Neural crest cell (in vitro differentiated cells): ENCODE measurements at regions not wholly inside any gene's neighbourhood (a gene's known extent, or its start where the extent isn't known, plus 50 kb on each side); places are given as distances from the start of the nearest gene placed in this dataset.

Source experiments
- DNase-seq: peaks from one replicate; pipeline ENCODE4 v3.0.0; 2021; ENCODE audit warnings: low read depth, mixed read lengths, low spot score
- H3K27ac Mint-ChIP-seq: one replicate; pipeline ENCODE4 v1.8.0; 2021; ENCODE audit warnings: mild to moderate bottlenecking, mixed read lengths; ENCODE audit not compliant: unreplicated experiment
- H3K27me3 Mint-ChIP-seq: 2 replicates; pipeline ENCODE4 v1.8.0; 2021; ENCODE audit warnings: low read depth, mild to moderate bottlenecking, mixed read lengths
- H3K36me3 Mint-ChIP-seq: 2 replicates; pipeline ENCODE4 v1.8.0; 2021; ENCODE audit warnings: low read depth, mild to moderate bottlenecking, mixed read lengths
- H3K4me1 Mint-ChIP-seq: 2 replicates; pipeline ENCODE4 v1.8.0; 2021; ENCODE audit warnings: mixed read lengths
- H3K4me3 Mint-ChIP-seq: one replicate; pipeline ENCODE4 v1.8.0; 2021; ENCODE audit warnings: mild to moderate bottlenecking, mixed read lengths
- H3K9me3 Mint-ChIP-seq: 2 replicates; pipeline ENCODE4 v1.8.0; 2021; ENCODE audit warnings: mixed read lengths
- TF ChIP-seq, protein P1 (sequence below): fragments of 200-600 bp; sonication (generic); conservative IDR thresholded peaks from 2 replicates; pipeline ENCODE4 v1.5.0; 2021; ENCODE audit warnings: antibody characterized with exemption, mild to moderate bottlenecking

GRCh38 chr14:101350691-101351090, 210.6 kb upstream of the DIO3 start:
- Mint-ChIP-seq H3K27ac (no peak overlapping the region), H3K27me3 (peaks cover 3% of the 10 kb centered on the region), H3K4me1 (no peaks in the 10 kb centered on the region), H3K4me3 (no peak overlapping the region), H3K36me3 (no peaks in the 10 kb centered on the region), H3K9me3 (peaks cover 7% of the 10 kb centered on the region)
- DNase-seq: no peak
- TF ChIP-seq, protein P1, sequence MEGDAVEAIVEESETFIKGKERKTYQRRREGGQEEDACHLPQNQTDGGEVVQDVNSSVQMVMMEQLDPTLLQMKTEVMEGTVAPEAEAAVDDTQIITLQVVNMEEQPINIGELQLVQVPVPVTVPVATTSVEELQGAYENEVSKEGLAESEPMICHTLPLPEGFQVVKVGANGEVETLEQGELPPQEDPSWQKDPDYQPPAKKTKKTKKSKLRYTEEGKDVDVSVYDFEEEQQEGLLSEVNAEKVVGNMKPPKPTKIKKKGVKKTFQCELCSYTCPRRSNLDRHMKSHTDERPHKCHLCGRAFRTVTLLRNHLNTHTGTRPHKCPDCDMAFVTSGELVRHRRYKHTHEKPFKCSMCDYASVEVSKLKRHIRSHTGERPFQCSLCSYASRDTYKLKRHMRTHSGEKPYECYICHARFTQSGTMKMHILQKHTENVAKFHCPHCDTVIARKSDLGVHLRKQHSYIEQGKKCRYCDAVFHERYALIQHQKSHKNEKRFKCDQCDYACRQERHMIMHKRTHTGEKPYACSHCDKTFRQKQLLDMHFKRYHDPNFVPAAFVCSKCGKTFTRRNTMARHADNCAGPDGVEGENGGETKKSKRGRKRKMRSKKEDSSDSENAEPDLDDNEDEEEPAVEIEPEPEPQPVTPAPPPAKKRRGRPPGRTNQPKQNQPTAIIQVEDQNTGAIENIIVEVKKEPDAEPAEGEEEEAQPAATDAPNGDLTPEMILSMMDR: no peak

DNA sequence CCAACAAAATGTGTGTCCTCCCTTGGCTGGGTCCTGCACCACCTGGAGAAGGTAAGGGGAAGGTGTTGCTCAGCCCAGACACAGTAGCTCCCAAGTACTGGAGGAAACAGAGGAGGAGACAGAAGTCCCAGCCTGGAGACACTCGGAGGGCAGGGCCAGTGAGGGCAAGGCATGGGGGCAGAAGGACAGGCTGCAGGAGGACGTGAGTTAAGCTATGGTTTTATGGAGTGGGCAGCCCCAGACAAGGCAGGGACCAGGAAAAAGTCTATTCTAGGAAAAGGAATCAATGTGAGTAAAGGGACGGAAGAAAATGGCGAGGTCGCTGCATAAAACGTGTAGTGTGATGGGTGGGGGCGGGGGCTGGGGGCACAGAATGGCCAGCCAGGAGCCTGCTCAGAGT, 210.1 kb upstream of the DIO3 start:
- H3K27me3 Mint-ChIP-seq: peaks cover 3% of the 10 kb centered on the region
- H3K27ac Mint-ChIP-seq: no peak overlapping the region
- H3K9me3 Mint-ChIP-seq: peaks cover 7% of the 10 kb centered on the region
- no peak overlapping the region for H3K4me3 Mint-ChIP-seq
- H3K4me1 Mint-ChIP-seq: no peaks in the 10 kb centered on the region
- no peaks in the 10 kb centered on the region for H3K36me3 Mint-ChIP-seq
- no peak for DNase-seq
- TF ChIP-seq, protein P1: no peak

GRCh38 chr14:101351769-101352168, 209.5 kb upstream of the DIO3 start:
- Mint-ChIP-seq H3K27me3 (peaks cover 3% of the 10 kb centered on the region), H3K9me3 (peaks cover 7% of the 10 kb centered on the region), H3K27ac (no peak overlapping the region), H3K4me3 (no peak overlapping the region), H3K4me1 (no peaks in the 10 kb centered on the region), H3K36me3 (no peaks in the 10 kb centered on the region)
- TF ChIP-seq, protein P1: no peak
- DNase-seq: no peak

- Mint-ChIP-seq H3K9me3 (peaks cover 7% of the 10 kb centered on the region), H3K27me3 (peaks cover 3% of the 10 kb centered on the region), H3K4me1 (no peaks in the 10 kb centered on the region), H3K36me3 (no peaks in the 10 kb centered on the region), H3K4me3 (no peak overlapping the region), H3K27ac (no peak overlapping the region)
- DNase-seq: no peak
- TF ChIP-seq, protein P1: no peak
These were observed 208.7 kb upstream of the DIO3 start for GRCh38 chr14:101352567-101352966.

- no peak overlapping the region for H3K27ac Mint-ChIP-seq
- TF ChIP-seq, protein P1: no peak
- H3K4me1 Mint-ChIP-seq: no peaks in the 10 kb centered on the region
- peaks cover 7% of the 10 kb centered on the region for H3K9me3 Mint-ChIP-seq
- no peaks in the 10 kb centered on the region for H3K36me3 Mint-ChIP-seq
- peaks cover 3% of the 10 kb centered on the region for H3K27me3 Mint-ChIP-seq
- H3K4me3 Mint-ChIP-seq: no peak overlapping the region
- no peak for DNase-seq
These were observed 207.9 kb upstream of the DIO3 start for GRCh38 chr14:101353422-101353821.

GRCh38 chr14:101354726-101355125, 206.6 kb upstream of the DIO3 start:
- H3K36me3 Mint-ChIP-seq: no peaks in the 10 kb centered on the region
- TF ChIP-seq, protein P1: no peak
- H3K27me3 Mint-ChIP-seq: peaks cover 3% of the 10 kb centered on the region
- H3K4me3 Mint-ChIP-seq: no peak overlapping the region
- no peak for DNase-seq
- no peak overlapping the region for H3K27ac Mint-ChIP-seq
- peaks cover 8% of the 10 kb centered on the region for H3K4me1 Mint-ChIP-seq
- H3K9me3 Mint-ChIP-seq: peaks cover 7% of the 10 kb centered on the region
